A673 (cell line): ENCODE measurements at regions not wholly inside any gene's neighbourhood (a gene's known extent, or its start where the extent isn't known, plus 50 kb on each side); places are given as distances from the start of the nearest gene placed in this dataset.

ENCODE experiments used
- CTCF ChIP-seq: fragments of 300-800, 200-600 bp; sonication (generic); conservative IDR thresholded peaks from 2 replicates; pipeline ENCODE4 v1.5.1; 2017; ENCODE audit warnings: low read depth, mild to moderate bottlenecking, antibody characterized with exemption, low read length, moderate library complexity, mixed read lengths
- EZH2 ChIP-seq: fragments of 200-600 bp; sonication (generic); IDR thresholded peaks from 2 replicates; pipeline ENCODE4 v1.6.1; 2017; ENCODE audit warnings: borderline replicate concordance, low read depth, mild to moderate bottlenecking, mixed read lengths, antibody characterized with exemption, low read length; ENCODE audit not compliant: poor library complexity, severe bottlenecking

GRCh38 chr12:98149691-98150210 is 365.6 kb upstream of the TMPO start:
- TF ChIP-seq CTCF (no peak), EZH2 (no peak)
